Stimulated activated naive CD8-positive, alpha-beta T cell treated with anti-CD3 and anti-CD28 coated beads, Interleukin-15, Interleukin-2, amounts not matched to agents 100 ng/mL and 50 ng/mL, for 24 hours (primary cell): ENCODE measurements at regions not wholly inside any gene's neighbourhood (a gene's known extent, or its start where the extent isn't known, plus 50 kb on each side); places are given as distances from the start of the nearest gene placed in this dataset.
"Not testable (repeated sequence)": the region's sequence is repeated elsewhere in the genome, so short reads cannot be mapped to it uniquely, and the experiment has no call there.

Source experiments
- H3K27ac Mint-ChIP-seq: one replicate; pipeline ENCODE4 v1.8.0; 2021; ENCODE audit warnings: mild to moderate bottlenecking, mixed read lengths
- H3K27me3 Mint-ChIP-seq: one replicate; pipeline ENCODE4 v1.8.0; 2021; ENCODE audit warnings: mixed read lengths
- H3K36me3 Mint-ChIP-seq: one replicate; pipeline ENCODE4 v1.8.0; 2021; ENCODE audit warnings: low read depth, mixed read lengths
- H3K4me1 Mint-ChIP-seq: one replicate; pipeline ENCODE4 v1.8.0; 2021; ENCODE audit warnings: low read depth, mixed read lengths
- H3K4me3 Mint-ChIP-seq: one replicate; pipeline ENCODE4 v1.8.0; 2021; ENCODE audit warnings: mild to moderate bottlenecking, mixed read lengths
- H3K9me3 Mint-ChIP-seq: one replicate; pipeline ENCODE4 v1.8.0; 2021; ENCODE audit warnings: mixed read lengths

DNA sequence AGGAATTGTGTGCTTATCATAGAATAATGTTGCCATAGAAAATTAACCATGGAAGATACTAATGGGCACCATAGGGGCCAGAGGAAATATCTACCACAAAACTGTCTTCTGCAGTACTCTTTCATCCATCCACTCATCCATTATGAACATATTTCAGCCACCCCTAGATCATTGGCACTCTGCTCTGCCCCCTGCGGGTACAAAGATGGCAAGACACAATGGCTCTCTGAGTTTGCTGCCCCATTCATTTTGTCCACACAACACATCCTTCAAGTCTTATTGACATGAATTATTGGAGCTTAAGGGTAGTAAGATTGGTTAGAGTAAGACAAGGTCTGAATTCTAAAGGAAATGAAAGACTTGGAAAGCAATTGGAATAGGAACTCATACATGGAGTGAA is 1224.7 kb upstream of the CELF4 start:
- Mint-ChIP-seq H3K36me3 (no peaks in the 10 kb centered on the region), H3K4me3 (no peak overlapping the region), H3K4me1 (no peaks in the 10 kb centered on the region), H3K9me3 (no peaks in the 10 kb centered on the region), H3K27ac (no peak overlapping the region), H3K27me3 (no peaks in the 10 kb centered on the region)

DNA sequence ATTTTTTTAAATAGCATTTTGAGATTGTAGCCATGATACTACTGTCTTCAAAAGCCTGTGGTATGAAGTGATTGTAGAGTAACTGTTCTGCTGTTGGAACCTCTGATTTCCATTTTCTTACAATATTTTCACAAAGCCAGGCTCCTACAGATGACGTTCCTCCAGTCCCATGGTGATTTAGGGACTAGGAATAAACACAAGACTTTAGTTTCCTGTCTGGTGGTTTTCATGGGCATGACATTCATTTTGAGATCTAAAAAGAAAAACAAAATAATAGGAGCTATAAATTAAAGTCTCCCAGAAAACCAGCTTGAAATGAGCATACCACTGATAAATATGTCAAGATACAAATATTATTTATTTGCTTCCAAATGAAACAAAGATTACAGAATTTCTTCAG is 1223.5 kb upstream of the CELF4 start:
- no peaks in the 10 kb centered on the region for H3K4me1 Mint-ChIP-seq
- no peaks in the 10 kb centered on the region for H3K27me3 Mint-ChIP-seq
- no peaks in the 10 kb centered on the region for H3K9me3 Mint-ChIP-seq
- H3K27ac Mint-ChIP-seq = no peak overlapping the region
- no peaks in the 10 kb centered on the region for H3K36me3 Mint-ChIP-seq
- no peak overlapping the region for H3K4me3 Mint-ChIP-seq

DNA sequence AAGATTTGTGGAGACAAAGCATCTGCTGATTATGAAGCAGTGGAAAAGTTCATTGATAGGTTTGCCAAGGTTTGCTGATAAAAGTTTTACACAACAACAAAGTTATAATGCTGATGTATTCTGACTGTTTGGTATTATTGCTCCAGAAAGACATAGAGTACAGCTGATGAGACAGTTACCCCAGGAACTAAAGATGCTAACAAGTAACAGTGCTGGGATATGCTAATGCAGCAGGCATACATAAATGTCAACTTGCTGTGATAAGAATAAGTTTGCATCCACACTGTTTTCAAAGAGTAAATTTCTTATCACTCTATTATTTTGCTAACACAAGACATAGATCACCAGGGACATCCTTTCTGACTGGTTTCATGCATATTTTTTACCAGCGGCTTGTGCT is 1221.3 kb upstream of the CELF4 start:
- no peaks in the 10 kb centered on the region for H3K4me1 Mint-ChIP-seq
- H3K27ac Mint-ChIP-seq = no peak overlapping the region
- no peaks in the 10 kb centered on the region for H3K9me3 Mint-ChIP-seq
- H3K4me3 Mint-ChIP-seq = no peak overlapping the region
- H3K27me3 Mint-ChIP-seq = no peaks in the 10 kb centered on the region
- no peaks in the 10 kb centered on the region for H3K36me3 Mint-ChIP-seq

DNA sequence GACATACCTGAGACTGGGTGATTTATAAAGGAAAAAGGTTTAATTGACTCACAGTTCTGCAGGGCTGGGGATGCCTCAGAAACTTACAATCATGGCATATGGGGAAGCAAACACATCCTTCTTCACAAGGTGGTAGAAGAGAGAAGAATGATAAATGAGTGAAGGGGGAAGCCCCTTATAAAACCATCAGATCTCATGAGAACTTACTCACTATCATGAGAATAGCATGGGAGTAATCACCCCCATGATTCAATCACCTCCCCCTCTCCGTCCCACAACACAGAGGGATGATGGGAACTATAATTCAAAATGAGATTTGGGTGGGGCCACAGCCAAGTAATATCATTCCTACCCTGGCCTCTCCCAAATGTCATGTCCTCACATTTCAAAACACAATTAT is 1206.0 kb upstream of the CELF4 start:
- H3K4me3 Mint-ChIP-seq, H3K36me3 Mint-ChIP-seq, H3K27ac Mint-ChIP-seq, H3K4me1 Mint-ChIP-seq, H3K9me3 Mint-ChIP-seq, H3K27me3 Mint-ChIP-seq: not testable (repeated sequence)

DNA sequence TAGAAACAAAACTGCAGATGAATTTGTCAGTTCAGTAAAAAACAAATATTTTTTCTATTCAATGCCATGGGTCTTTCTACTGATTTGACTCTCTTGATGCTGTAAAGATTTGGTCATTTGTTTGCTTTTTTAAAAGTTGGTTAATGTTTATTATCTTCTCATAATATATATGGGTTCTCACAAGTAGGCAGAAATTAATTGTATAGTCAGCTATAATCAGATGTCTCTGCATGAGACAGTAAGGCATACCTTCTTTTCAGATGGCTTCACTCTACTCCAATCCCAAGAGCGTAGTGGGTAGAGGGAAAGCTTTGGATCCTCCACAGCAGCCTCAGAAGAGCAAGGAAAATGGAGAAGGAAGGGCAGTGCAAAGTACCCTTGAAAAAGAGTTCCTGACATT is 1202.9 kb upstream of the CELF4 start:
- Mint-ChIP-seq H3K27me3 (no peaks in the 10 kb centered on the region), H3K27ac (no peak overlapping the region), H3K4me3 (no peak overlapping the region), H3K4me1 (no peaks in the 10 kb centered on the region), H3K36me3 (no peaks in the 10 kb centered on the region), H3K9me3 (peaks cover 9% of the 10 kb centered on the region)

DNA sequence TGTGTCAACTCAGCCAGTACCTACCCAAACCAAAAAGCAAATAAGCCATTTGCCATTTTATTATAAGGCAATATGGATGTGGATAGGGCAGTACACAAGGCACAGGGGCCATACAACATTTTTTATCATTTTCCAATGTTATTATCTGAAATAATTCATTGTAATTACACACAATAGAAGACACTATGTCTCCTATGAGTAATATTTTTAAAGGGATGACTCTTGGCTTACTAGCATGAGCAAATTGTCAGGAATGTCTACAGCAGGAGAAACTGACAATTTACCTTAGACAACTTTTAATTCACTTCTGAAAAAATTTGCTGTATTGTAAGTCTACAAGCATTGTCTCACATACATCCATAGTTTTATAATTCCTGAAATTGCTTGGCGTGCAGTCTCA is 1193.9 kb upstream of the CELF4 start:
- H3K4me1 Mint-ChIP-seq = no peaks in the 10 kb centered on the region
- no peaks in the 10 kb centered on the region for H3K27me3 Mint-ChIP-seq
- no peaks in the 10 kb centered on the region for H3K9me3 Mint-ChIP-seq
- no peak overlapping the region for H3K27ac Mint-ChIP-seq
- no peak overlapping the region for H3K4me3 Mint-ChIP-seq
- H3K36me3 Mint-ChIP-seq = no peaks in the 10 kb centered on the region

DNA sequence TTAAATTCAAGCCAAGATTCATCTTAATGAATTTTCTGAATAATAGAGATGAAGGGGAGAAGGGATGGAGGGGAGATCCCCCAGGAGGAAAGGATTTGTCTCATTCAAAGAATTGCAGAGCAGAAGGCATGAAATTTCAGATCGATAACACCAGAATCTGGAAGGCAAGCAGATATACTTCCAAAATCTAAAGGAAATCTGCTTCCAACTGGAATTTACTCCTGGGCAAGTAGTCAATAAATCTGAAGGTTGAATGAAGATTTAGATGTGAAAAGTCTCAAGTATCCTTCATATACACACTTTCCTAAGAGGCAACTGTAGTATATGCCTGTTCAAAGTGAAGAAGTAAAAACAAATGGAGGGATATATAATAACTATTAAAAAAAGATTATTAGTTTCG is 1190.8 kb upstream of the CELF4 start:
- H3K27ac Mint-ChIP-seq = no peak overlapping the region
- H3K4me3 Mint-ChIP-seq = no peak overlapping the region
- no peaks in the 10 kb centered on the region for H3K36me3 Mint-ChIP-seq
- H3K27me3 Mint-ChIP-seq = peaks cover 4% of the 10 kb centered on the region
- peaks cover 9% of the 10 kb centered on the region for H3K9me3 Mint-ChIP-seq
- peaks cover 7% of the 10 kb centered on the region for H3K4me1 Mint-ChIP-seq

DNA sequence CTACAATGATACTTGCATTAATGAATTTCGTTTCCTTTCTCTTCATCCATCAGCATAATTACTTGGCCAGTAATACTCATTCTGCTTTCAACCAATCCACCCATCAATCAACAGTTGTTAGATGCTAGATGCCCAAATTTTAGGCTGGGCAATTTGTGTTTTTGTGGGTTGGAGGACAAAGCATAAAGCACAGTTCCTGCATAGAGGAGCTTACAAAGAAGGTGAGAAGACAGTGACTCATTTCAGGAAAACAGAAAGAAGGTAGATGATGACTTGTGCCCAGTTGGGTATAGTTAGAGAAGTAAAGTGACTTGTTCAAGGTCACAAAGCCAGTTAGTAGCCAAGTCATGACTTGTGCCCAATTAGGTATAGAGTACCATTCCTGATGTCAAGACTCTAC is 1186.8 kb upstream of the CELF4 start:
- Mint-ChIP-seq H3K27me3 (peaks cover 4% of the 10 kb centered on the region), H3K4me1 (peaks cover 7% of the 10 kb centered on the region), H3K4me3 (no peak overlapping the region), H3K9me3 (peaks cover 9% of the 10 kb centered on the region), H3K27ac (no peak overlapping the region), H3K36me3 (no peaks in the 10 kb centered on the region)

DNA sequence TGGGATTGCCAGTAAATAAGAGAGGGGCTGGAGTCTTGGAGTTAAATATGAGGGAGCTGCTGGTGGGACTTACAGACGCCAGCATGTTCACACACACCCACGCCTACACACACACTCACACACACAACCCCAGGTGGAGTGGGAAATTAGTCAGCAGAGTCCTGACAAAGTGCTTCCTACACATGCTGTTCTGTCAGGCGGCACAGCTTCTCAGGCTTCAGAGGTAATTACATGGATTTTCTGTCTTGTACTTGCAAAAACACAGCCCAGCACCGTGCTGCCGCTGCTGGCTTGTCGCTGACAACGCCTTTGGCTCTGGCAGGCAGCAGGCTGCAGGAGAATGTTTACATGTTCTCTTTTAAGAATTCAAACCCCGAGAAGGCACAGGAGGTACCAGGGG is 1186.3 kb upstream of the CELF4 start:
- Mint-ChIP-seq H3K4me3 (no peak overlapping the region), H3K27me3 (peaks cover 4% of the 10 kb centered on the region), H3K4me1 (peaks cover 7% of the 10 kb centered on the region), H3K36me3 (no peaks in the 10 kb centered on the region), H3K27ac (no peak overlapping the region), H3K9me3 (peaks cover 9% of the 10 kb centered on the region)

DNA sequence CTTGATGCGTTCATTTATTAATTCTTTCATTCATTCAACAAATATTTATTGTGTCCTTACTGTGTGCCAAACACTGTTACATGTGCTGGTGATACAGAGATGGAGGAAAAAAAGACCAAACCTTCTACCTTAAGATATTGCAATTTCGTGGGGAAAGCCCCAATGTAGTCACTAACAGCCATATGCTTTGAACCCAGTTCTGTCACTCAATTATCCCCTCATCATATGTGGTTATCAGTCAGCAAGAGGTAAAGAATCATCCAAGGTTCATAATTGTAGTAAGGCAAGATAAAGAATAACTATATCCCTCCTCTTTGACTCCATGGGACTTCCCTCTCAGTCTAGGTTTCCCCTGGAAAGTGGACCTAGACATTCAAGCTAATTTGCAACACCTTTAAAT is 1185.6 kb upstream of the CELF4 start:
- Mint-ChIP-seq H3K4me3 (no peak overlapping the region), H3K9me3 (peaks cover 9% of the 10 kb centered on the region), H3K36me3 (no peaks in the 10 kb centered on the region), H3K4me1 (peaks cover 7% of the 10 kb centered on the region), H3K27ac (no peak overlapping the region), H3K27me3 (peaks cover 4% of the 10 kb centered on the region)

DNA sequence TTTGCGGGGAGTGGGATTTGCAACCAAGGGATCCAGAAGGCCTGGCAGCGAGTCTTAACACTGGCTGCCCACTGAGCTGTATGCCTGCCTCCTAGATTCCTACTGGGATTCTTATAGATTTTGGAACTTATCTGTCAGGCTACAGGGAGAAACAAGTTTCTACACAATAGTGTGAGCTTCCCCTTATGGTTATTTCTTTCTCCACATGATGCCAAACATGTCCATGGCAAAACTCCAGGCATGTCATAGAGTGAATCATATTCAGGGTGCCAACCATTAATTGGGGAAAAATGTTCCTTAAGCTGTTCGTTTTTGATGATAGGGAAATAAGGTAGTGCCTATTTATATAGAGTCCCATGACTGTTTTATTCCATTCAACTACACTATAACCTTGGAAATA is 1185.2 kb upstream of the CELF4 start:
- Mint-ChIP-seq H3K4me3 (no peak overlapping the region), H3K4me1 (peaks cover 7% of the 10 kb centered on the region), H3K27me3 (peaks cover 4% of the 10 kb centered on the region), H3K9me3 (peaks cover 9% of the 10 kb centered on the region), H3K27ac (no peak overlapping the region), H3K36me3 (no peaks in the 10 kb centered on the region)

DNA sequence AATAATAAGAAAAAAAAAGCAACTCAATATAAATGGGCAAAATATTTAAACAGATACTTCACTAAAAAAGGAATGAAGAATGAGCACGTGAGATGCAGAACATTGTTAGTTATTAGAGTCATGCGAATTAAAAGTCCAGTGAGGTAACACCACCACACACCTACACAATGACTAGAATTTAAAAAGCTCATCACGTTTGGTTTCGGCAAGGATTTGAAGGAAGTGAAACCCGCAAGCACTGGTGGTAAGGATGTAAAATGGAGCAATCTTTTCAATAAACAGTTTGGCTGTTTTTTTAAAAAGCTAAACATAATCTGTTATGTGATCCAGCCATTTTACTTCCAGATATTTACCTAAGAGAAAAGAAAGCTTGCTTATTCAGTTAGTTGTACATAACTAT is 1181.6 kb upstream of the CELF4 start:
- Mint-ChIP-seq H3K4me3 (no peak overlapping the region), H3K9me3 (peaks cover 2% of the 10 kb centered on the region), H3K27ac (no peak overlapping the region), H3K36me3 (no peaks in the 10 kb centered on the region), H3K4me1 (peaks cover 2% of the 10 kb centered on the region), H3K27me3 (no peaks in the 10 kb centered on the region)

DNA sequence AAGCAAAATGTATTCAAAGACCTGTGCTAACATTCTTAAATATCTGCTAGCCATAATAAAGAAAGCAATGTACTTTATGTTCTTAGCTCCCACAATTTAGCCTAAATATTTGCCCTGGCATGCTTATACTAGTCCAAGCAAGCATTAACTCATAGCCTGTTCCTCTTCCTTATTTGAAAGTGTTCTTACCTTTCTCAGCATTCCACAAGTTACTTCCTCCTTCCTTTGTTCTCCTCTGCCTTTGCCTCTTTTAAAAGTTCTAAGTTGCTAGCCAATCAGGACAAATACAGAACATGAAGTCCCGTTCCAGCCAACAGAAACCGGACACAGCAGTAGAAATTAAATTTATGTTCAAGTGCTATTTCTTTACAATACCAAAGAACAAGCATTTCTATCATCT is 1154.6 kb upstream of the CELF4 start:
- not testable (repeated sequence) for H3K36me3 Mint-ChIP-seq, H3K27ac Mint-ChIP-seq, H3K4me1 Mint-ChIP-seq, H3K27me3 Mint-ChIP-seq, H3K4me3 Mint-ChIP-seq, H3K9me3 Mint-ChIP-seq

DNA sequence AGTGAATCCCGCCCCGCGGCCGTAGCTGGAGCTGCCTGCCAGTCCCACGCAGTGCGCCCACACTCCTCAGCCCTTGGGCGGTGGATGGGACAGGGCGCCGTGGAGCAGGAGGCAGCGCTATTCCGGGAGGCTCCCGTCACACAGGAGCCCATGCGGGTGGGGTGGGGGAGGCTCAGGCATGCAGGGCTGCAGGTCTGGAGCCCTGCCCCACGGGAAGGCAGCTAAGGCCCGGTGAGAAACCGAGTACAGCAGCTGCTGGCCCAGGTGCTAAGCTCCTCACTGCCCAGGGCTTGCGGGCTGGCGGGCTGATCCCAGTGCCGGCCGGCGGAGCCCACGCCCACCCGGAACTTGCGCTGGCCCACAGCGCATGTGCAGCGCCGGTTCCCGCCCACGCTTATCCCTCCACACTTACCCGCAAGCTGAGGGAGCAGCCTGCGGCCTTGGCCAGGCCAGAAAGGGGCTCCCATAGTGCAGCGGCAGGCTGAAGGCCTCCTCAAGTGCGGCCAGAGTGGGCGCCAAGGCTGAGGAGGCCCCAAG is 1152.8 kb upstream of the CELF4 start:
- Mint-ChIP-seq H3K27me3 (no peaks in the 10 kb centered on the region), H3K4me1 (no peaks in the 10 kb centered on the region)

DNA sequence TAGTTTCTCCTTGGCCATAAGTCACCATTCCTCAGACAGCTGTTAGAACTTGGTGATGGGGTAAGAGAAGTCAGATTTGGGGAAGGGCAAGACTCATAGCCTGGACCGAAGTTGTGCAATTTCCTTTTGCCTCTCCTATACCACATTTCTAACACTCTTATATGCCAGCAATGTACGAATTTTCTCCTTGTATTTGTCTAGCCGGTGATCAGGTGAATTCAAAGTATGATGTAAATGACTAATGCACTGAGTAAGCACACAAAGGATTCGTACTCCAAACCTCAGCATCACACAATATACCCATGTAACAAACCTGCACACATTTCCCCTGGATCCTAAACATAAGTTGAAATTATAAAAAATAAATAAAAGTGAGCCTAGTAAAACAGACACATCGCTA is 1143.5 kb upstream of the CELF4 start:
- H3K4me3 Mint-ChIP-seq = no peak overlapping the region
- H3K9me3 Mint-ChIP-seq = peaks cover 8% of the 10 kb centered on the region
- H3K27me3 Mint-ChIP-seq = no peaks in the 10 kb centered on the region
- no peak overlapping the region for H3K27ac Mint-ChIP-seq
- H3K36me3 Mint-ChIP-seq = no peaks in the 10 kb centered on the region
- H3K4me1 Mint-ChIP-seq = no peaks in the 10 kb centered on the region

More for the DNA sequence above, 1152.8 kb upstream of the CELF4 start:
- Mint-ChIP-seq H3K4me3 (no peak overlapping the region), H3K36me3 (no peaks in the 10 kb centered on the region), H3K9me3 (peaks cover 3% of the 10 kb centered on the region), H3K27ac (no peak overlapping the region)

DNA sequence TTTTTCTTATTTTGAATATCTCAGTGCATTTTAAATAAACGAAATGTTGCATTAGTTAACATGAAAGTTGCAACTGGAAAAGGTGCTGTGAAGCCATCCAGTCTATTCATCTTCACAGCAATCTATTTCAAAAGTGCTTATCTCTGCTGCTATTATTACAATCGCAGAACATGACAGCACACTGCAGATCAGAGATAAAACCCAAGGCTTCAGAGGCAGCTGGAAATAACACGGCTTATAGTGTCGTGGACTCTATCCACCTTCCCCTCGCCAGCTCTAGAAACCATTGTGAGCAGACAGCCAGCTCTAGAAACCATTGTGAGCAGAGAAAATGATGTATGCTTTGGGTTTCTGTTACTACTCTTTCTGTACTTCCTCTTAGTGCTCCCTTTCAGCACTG is 1140.8 kb upstream of the CELF4 start:
- Mint-ChIP-seq H3K4me1 (no peaks in the 10 kb centered on the region), H3K27ac (no peak overlapping the region), H3K9me3 (peaks cover 8% of the 10 kb centered on the region), H3K36me3 (no peaks in the 10 kb centered on the region), H3K4me3 (no peak overlapping the region), H3K27me3 (no peaks in the 10 kb centered on the region)

DNA sequence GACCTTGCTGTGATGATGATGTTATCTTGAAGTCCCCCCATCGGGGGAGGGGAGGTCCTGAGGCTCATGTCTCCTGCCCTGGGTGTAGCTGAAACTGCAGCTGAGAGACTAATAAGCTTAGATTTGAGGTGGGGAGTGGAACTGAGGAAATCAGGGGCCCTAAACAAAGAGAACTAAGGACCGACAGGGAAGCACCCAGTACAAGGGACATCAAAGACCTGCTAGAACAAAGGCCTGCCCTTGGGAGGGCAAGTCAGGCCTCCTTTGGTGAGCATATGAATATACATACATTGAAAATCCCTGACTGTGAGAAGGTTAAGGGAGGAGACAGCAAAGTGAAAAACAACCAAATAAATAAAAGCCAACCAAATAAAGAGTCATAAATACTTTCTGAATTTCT is 1132.5 kb upstream of the CELF4 start:
- Mint-ChIP-seq H3K27ac (no peak overlapping the region), H3K4me1 (no peaks in the 10 kb centered on the region)

More for the DNA sequence above, 1132.5 kb upstream of the CELF4 start:
- no peaks in the 10 kb centered on the region for H3K9me3 Mint-ChIP-seq
- no peaks in the 10 kb centered on the region for H3K36me3 Mint-ChIP-seq
- H3K27me3 Mint-ChIP-seq = no peaks in the 10 kb centered on the region
- no peak overlapping the region for H3K4me3 Mint-ChIP-seq
